H1 (cell line): ENCODE measurements at regions not wholly inside any gene's neighbourhood (a gene's known extent, or its start where the extent isn't known, plus 50 kb on each side); places are given as distances from the start of the nearest gene placed in this dataset.

Experiments used
- JUN ChIP-seq: IDR thresholded peaks from 2 replicates; pipeline ENCODE4 v1.6.1; 2011; ENCODE audit warnings: low read depth, mild to moderate bottlenecking, improper control_type of control experiment, low read length
- TF ChIP-seq, protein P1 (sequence below), 3 experiments: IDR thresholded peaks; 1 replicate in 2 of 3; 2 replicates in 1 of 3; pipeline versions ENCODE4 v1.5.1 to v1.6.1; 2011; ENCODE audit warnings: low read length in 3 of 3, mild to moderate bottlenecking in 3 of 3, inconsistent platforms in 2 of 3, low read depth in 1 of 3, moderate library complexity in 1 of 3; ENCODE audit not compliant: insufficient read depth in 1 of 3; ENCODE audit errors: control extremely low read depth in 1 of 3

DNA sequence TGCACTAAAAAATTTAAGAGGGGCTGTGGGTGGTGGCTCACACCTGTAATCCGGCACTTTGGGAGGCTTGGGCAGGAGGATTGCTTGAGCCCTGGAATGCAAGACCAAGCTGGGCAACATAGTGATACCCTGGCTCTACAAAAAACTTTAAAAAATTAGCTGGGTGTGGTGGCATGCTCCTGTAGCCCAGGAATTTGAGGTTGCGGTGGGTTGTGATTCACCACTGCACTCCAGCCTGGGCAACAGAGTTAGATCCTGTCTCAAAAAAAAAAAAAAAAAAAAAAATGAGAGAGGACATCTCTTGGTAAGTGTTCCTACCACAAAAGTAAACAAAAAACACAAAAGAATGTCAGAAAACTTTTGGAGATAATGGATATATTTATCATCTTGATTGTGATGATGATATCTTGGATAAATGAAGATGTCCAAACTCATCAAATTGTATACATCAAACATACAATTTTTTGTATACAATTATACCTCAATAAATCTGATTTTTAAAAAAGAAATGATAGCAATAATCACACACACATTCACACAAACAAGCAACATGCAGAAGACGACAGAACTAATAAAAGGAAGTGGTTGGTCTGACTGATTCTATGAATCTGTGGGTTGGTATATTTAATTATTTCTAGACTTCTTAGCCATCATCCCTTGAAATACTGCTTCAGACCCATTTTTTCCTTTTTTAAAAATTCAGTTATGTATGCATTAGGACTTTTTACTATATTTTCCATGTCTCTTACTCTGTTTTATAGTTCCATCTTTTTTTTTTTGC lies 465.9 kb downstream of the PLA2G4A start:
- TF ChIP-seq JUN: no peak
- TF ChIP-seq, protein P1, sequence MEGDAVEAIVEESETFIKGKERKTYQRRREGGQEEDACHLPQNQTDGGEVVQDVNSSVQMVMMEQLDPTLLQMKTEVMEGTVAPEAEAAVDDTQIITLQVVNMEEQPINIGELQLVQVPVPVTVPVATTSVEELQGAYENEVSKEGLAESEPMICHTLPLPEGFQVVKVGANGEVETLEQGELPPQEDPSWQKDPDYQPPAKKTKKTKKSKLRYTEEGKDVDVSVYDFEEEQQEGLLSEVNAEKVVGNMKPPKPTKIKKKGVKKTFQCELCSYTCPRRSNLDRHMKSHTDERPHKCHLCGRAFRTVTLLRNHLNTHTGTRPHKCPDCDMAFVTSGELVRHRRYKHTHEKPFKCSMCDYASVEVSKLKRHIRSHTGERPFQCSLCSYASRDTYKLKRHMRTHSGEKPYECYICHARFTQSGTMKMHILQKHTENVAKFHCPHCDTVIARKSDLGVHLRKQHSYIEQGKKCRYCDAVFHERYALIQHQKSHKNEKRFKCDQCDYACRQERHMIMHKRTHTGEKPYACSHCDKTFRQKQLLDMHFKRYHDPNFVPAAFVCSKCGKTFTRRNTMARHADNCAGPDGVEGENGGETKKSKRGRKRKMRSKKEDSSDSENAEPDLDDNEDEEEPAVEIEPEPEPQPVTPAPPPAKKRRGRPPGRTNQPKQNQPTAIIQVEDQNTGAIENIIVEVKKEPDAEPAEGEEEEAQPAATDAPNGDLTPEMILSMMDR (IDR thresholded peaks at IDR 0.05; ENCODE audit: control extremely low read depth in 1 of 3, insufficient read depth in 1 of 3, low read depth in 1 of 3, low read length in 3 of 3): no peak
